ENCODE measurements at regions not wholly inside any gene's neighbourhood (a gene's known extent, or its start where the extent isn't known, plus 50 kb on each side); places are given as distances from the start of the nearest gene placed in this dataset.
A peak's percentile ranks its signal among the peaks of the same experiment; 100 is the strongest.

- DNase-seq (ENCODE audit: unreplicated experiment), result no peak
- intact Hi-C loops (cut with micrococcal nuclease), result no loop called here
- POLR2A ChIA-PET, result no interaction called here
- Mint-ChIP-seq H3K27me3 (ENCODE audit: insufficient read depth, unreplicated experiment) (no peaks in the 10 kb centered on the region), H3K36me3 (ENCODE audit: insufficient read depth, unreplicated experiment) (no peaks in the 10 kb centered on the region), H3K4me3 (ENCODE audit: unreplicated experiment) (no peak overlapping the region), H3K27ac (ENCODE audit: low read depth, unreplicated experiment) (no peak overlapping the region), H3K9me3 (ENCODE audit: unreplicated experiment) (no peaks in the 10 kb centered on the region), H3K4me1 (ENCODE audit: insufficient read depth, unreplicated experiment) (peaks cover 27% of the 10 kb centered on the region)
- CTCF ChIA-PET, result interaction anchor here (0.6 to 1.6 kb wide), 2 partner anchors 14 to 1102 kb away, joined by 3 to 4 read pairs; no protein-coding TSS in a partner anchor
- no TSS peak for BruUV-seq (replicated peaks)
- TF ChIP-seq, protein P1, sequence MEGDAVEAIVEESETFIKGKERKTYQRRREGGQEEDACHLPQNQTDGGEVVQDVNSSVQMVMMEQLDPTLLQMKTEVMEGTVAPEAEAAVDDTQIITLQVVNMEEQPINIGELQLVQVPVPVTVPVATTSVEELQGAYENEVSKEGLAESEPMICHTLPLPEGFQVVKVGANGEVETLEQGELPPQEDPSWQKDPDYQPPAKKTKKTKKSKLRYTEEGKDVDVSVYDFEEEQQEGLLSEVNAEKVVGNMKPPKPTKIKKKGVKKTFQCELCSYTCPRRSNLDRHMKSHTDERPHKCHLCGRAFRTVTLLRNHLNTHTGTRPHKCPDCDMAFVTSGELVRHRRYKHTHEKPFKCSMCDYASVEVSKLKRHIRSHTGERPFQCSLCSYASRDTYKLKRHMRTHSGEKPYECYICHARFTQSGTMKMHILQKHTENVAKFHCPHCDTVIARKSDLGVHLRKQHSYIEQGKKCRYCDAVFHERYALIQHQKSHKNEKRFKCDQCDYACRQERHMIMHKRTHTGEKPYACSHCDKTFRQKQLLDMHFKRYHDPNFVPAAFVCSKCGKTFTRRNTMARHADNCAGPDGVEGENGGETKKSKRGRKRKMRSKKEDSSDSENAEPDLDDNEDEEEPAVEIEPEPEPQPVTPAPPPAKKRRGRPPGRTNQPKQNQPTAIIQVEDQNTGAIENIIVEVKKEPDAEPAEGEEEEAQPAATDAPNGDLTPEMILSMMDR (IDR thresholded peaks at IDR 0.05; ENCODE audit: unreplicated experiment), result no peak
These were observed 108.0 kb upstream of the TMEM170B start for GRCh38 chr6:11429577-11429976.

- peaks cover 26% of the 10 kb centered on the region for H3K4me1 Mint-ChIP-seq (ENCODE audit: insufficient read depth, unreplicated experiment)
- no TSS peak for BruUV-seq (replicated peaks)
- H3K27ac Mint-ChIP-seq (ENCODE audit: low read depth, unreplicated experiment), result peak overlapping the region; percentile 53
- H3K4me3 Mint-ChIP-seq (ENCODE audit: unreplicated experiment), result no peak overlapping the region
- ChIA-PET POLR2A (interaction anchor here (0.6 kb wide), 1 partner anchor 10 kb away, joined by 3 read pairs; no protein-coding TSS in a partner anchor), CTCF (interaction anchor here (0.6 to 0.7 kb wide), 3 partner anchors 67 to 1101 kb away, joined by 3 read pairs; no protein-coding TSS in a partner anchor)
- H3K36me3 Mint-ChIP-seq (ENCODE audit: insufficient read depth, unreplicated experiment), result no peaks in the 10 kb centered on the region
- no peaks in the 10 kb centered on the region for H3K27me3 Mint-ChIP-seq (ENCODE audit: insufficient read depth, unreplicated experiment)
- TF ChIP-seq, protein P1 (IDR thresholded peaks at IDR 0.05; ENCODE audit: unreplicated experiment), result no peak
- no peaks in the 10 kb centered on the region for H3K9me3 Mint-ChIP-seq (ENCODE audit: unreplicated experiment)
- peak; percentile 53 for DNase-seq (ENCODE audit: unreplicated experiment)
- intact Hi-C loops (cut with micrococcal nuclease), result no loop called here
These were observed 108.7 kb upstream of the TMEM170B start for GRCh38 chr6:11428895-11429294.

- Mint-ChIP-seq H3K9me3 (ENCODE audit: unreplicated experiment) (no peaks in the 10 kb centered on the region), H3K27me3 (ENCODE audit: insufficient read depth, unreplicated experiment) (no peaks in the 10 kb centered on the region), H3K4me1 (ENCODE audit: insufficient read depth, unreplicated experiment) (peaks cover 26% of the 10 kb centered on the region), H3K4me3 (ENCODE audit: unreplicated experiment) (no peak overlapping the region), H3K36me3 (ENCODE audit: insufficient read depth, unreplicated experiment) (no peaks in the 10 kb centered on the region), H3K27ac (ENCODE audit: low read depth, unreplicated experiment) (peak overlapping the region; percentile 53)
- ChIA-PET CTCF (interaction anchor here (0.6 kb wide), 1 partner anchor 67 kb away, joined by 3 read pairs; no protein-coding TSS in a partner anchor), POLR2A (interaction anchor here (0.6 kb wide), 1 partner anchor 10 kb away, joined by 3 read pairs; no protein-coding TSS in a partner anchor)
- BruUV-seq (replicated peaks), result no TSS peak
- no peak for DNase-seq (ENCODE audit: unreplicated experiment)
- TF ChIP-seq, protein P1 (IDR thresholded peaks at IDR 0.05; ENCODE audit: unreplicated experiment), result no peak
- intact Hi-C loops (cut with micrococcal nuclease), result no loop called here
These were observed 109.2 kb upstream of the TMEM170B start for GRCh38 chr6:11428371-11428770.

GRCh38 chr6:11427723-11428245, 109.8 kb upstream of the TMEM170B start:
- no peaks in the 10 kb centered on the region for H3K27me3 Mint-ChIP-seq (ENCODE audit: insufficient read depth, unreplicated experiment)
- H3K9me3 Mint-ChIP-seq (ENCODE audit: unreplicated experiment), result no peaks in the 10 kb centered on the region
- peak overlapping the region; percentile 53 for H3K27ac Mint-ChIP-seq (ENCODE audit: low read depth, unreplicated experiment)
- ChIA-PET CTCF (no interaction called here), POLR2A (no interaction called here)
- H3K4me3 Mint-ChIP-seq (ENCODE audit: unreplicated experiment), result no peak overlapping the region
- intact Hi-C loops (cut with micrococcal nuclease), result no loop called here
- no peak for DNase-seq (ENCODE audit: unreplicated experiment)
- TF ChIP-seq, protein P1 (IDR thresholded peaks at IDR 0.05; ENCODE audit: unreplicated experiment), result no peak
- BruUV-seq (replicated peaks), result no TSS peak
- peaks cover 24% of the 10 kb centered on the region for H3K4me1 Mint-ChIP-seq (ENCODE audit: insufficient read depth, unreplicated experiment)
- H3K36me3 Mint-ChIP-seq (ENCODE audit: insufficient read depth, unreplicated experiment), result no peaks in the 10 kb centered on the region
